ENCODE measurements at regions not wholly inside any gene's neighbourhood (a gene's known extent, or its start where the extent isn't known, plus 50 kb on each side); places are given as distances from the start of the nearest gene placed in this dataset.
"Not testable (repeated sequence)": the region's sequence is repeated elsewhere in the genome, so short reads cannot be mapped to it uniquely, and the experiment has no call there.

DNA sequence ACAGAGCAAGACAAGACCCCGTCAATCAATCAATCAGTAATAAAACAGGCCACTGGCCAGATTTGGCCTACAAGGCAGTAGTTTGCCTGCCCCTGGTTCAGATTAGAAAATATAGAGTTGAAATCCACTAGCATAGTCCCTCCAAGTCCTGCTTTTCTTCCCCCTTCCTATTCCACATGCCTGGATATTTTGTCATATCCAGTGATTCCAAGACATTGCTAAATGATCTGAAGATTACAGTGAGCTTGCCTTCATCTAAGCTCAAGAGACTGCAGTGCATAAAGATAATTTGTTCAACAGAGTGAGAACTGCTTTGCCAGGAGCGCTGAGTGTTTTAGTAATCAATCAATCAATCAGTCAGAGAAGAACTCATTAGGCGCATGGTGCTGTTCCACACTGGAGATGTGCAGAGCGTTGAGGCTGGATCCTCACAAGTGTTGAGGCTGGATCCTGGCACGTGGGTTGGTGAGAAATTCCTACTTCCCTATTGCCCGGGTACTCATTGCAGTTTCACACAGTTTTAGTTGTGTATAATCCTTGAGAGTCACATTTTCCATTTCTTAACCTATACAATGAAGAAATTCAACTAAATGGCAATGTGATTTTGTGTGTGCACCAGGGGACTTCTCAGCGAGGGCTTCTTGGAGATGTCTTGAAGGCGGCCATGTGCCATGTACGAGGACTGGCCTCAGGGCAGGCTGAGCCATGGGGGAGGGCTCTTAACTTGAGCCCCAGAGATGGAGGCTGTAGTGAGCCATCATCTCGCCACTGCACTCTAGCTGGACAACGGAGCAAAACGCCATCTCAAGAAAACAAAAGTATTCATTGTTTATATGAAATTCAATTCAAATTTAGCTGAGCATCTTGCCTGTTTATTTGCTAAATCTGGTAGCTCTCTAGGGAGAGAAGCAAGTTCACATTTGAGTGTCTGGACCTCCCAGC lies 76.3 kb downstream of the TOMM20 start:
- H3K4me3 ChIP-seq (ENCODE audit: low read length): no peak overlapping the region
- no peak for TF ChIP-seq CTCF (conservative IDR thresholded peaks at IDR 0.05; ENCODE audit: low read length)
- DNase-seq (ENCODE audit: low read depth): peak; percentile 57

DNA sequence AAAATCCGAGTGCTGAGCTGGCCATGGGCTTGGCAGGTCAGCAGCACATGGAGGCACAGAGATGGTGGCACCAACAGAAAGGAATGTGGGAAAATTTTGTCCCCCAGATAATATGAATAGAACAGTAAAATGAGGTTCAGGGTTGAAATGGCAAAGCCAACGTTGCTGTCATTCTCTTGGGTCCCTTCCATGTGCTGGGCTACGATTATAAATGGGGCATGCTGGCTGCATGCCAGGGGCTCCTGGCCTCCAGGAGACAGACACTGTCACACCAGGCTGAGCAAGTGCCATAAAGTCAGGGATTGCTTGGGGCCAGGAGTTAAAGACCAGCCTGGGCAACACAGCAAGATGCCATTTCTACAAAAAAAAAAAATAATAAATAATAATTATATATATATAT lies 77.1 kb downstream of the TOMM20 start:
- no peak overlapping the region for H3K4me3 ChIP-seq (ENCODE audit: low read length)
- TF ChIP-seq CTCF (conservative IDR thresholded peaks at IDR 0.05; ENCODE audit: low read length): no peak
- DNase-seq (ENCODE audit: low read depth): no peak

DNA sequence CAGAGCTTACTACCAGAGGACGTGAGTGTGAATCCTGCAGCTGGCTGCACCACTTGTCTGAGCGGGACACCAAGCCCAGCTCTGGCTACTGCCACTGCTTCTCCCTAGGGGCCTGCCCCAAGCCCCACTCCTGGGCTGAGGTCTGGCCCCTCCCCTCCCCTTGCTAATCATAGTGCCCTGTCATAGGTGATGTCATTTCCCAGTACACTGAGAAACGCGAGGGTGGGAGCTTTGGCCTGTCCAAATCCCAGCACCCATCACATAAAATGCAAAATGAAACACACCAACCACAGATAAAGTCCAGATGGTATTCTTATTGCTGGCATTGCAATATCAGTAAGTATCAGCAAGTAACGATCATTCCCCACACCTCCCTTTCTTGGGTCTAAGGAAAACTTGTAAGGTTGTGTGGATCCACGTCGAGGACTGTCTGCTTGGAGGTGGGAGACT lies 77.7 kb downstream of the TOMM20 start:
- H3K4me3 ChIP-seq (ENCODE audit: low read length): no peak overlapping the region
- no peak for TF ChIP-seq CTCF (conservative IDR thresholded peaks at IDR 0.05; ENCODE audit: low read length)
- DNase-seq (ENCODE audit: low read depth): peak; percentile 81

DNA sequence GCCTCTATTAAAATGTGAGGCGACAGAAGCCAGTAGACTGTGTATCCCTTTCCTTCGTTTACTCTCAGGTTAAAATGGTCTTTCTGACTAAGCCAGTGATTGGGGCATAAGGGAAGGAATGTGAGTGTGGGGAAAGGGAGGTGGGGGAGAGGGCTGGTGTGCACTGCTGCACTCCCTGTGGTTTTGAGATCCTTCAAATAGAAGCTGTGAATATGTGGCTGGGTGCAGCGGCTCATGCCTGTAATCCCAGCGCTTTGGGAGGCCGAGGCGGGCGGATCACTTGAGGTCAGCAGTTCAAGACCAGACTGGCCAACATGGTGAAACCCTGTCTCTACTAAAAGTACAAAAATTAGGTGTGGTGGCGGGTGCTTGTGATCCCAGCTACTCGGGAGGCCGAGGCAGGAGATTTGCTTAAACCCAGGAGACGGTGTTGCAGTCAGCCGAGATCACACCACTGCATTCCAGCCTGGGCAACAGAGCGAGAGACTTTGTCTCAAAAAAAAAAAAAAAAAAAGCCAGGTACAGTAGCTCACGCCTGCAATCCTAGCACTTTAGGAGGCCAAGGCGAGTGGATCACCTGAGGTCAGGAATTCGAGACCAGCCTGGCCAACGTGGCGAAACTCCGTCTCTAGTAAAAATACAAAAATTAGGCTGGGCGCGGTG lies 78.8 kb downstream of the TOMM20 start:
- DNase-seq (ENCODE audit: low read depth): peak; percentile 53
- not testable (repeated sequence) for H3K4me3 ChIP-seq (ENCODE audit: low read length)

DNA sequence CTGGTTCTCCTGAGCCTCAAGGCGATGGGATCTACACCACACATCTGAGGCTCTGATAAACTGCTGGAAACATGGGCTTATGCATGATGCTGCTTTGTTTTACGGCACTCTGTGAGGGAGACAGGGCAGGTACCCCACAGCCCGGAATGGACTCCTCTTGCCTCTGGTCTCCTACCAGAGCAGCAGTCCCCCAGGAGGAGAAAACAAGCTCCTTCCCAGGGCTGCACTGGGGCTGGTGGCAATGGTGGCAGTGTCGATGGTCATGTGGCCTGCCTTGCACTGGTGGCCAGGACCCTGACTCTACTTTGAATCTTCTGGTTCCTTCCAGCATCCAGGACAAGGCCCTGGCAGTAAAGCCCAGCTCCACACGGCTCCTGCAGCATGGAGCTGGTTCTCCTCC lies 79.4 kb downstream of the TOMM20 start:
- no peak for TF ChIP-seq CTCF (conservative IDR thresholded peaks at IDR 0.05; ENCODE audit: low read length)
- DNase-seq (ENCODE audit: low read depth): no peak
- no peak overlapping the region for H3K4me3 ChIP-seq (ENCODE audit: low read length)

DNA sequence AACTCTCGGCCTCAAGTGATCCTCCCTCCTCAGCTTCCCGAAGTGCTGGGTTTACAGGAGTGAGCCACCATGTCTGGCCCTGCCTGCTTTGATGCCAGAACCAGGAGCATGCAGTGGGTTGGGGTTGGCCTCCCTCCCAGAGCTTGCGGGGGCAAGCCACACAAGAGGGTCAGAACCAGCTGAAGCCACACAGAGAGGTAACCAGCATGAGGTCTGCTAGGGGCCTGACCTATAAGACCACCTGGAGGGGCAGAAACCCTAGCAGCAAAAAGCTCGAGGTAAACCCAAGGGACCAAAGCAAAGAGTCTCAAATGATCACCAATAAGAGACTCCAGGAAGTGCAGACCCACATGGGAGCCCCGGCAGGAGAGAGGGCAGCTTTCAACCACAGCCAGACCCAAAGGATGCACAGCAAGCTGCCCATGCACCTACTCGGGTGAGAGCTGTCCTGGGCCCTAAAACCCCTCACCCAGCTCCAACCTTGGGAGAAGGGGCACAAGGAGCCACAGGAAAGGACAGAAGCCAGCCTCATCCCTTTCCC lies 81.2 kb downstream of the TOMM20 start:
- no peak for DNase-seq (ENCODE audit: low read depth)
- no peak overlapping the region; the same call in 1 of the 2 replicates for H3K4me3 ChIP-seq (ENCODE audit: low read length)
- TF ChIP-seq CTCF (conservative IDR thresholded peaks at IDR 0.05; ENCODE audit: low read length): no peak

DNA sequence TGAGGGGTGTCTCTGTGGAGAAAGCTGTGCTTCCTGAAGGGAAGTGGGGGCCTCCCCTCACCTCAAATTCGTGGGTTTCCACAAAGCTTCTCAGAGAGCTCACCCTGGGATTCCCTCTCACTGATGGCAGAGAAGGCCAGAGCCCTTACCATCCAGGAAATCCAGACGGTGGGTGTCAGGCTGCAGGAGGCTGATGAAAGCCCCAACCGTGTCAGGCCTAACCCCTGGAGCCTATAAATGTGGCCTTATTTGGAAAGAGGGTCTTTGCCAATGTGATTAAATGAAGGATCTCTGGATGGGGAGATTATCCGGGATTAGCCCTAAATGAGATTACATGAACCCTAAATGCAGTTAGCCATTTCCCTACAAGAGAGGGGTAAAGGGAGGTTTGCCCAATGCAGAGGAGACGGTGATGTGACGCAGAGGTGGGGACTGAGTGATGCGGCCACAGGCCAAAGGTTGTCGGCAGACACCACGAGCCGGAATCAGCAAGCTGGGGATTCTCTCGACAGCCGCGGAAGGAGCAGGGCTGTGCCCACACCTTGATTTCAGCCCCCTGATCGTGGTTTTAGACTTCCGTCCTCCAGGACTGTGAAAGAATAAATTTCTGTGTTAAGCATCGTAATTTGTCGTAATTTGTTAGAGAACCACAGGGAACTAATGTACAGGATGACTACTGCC lies 82.6 kb downstream of the TOMM20 start:
- H3K4me3 ChIP-seq (ENCODE audit: low read length): no peak overlapping the region
- TF ChIP-seq CTCF (conservative IDR thresholded peaks at IDR 0.05; ENCODE audit: low read length): no peak
- no peak for DNase-seq (ENCODE audit: low read depth)
